SK-N-MC (cell line): ENCODE measurements at regions not wholly inside any gene's neighbourhood (a gene's known extent, or its start where the extent isn't known, plus 50 kb on each side); places are given as distances from the start of the nearest gene placed in this dataset.

Experiments
- DNase-seq: peaks from one replicate; pipeline ENCODE4 v3.0.0-alpha.2; 2011; ENCODE audit warnings: low read depth, low spot score
- H3K27ac ChIP-seq: fragments of 200-600 bp; sonication (generic); 2 replicates; pipeline ENCODE4 v1.5.1; 2016; ENCODE audit warnings: mixed run types
- H3K36me3 ChIP-seq: fragments of 200-600 bp; sonication (generic); 2 replicates; pipeline ENCODE4 v1.6.1; 2017; ENCODE audit warnings: antibody characterized with exemption, low read length, mixed read lengths; ENCODE audit not compliant: insufficient read depth
- H3K4me3 ChIP-seq: fragments of 200-600 bp; sonication (generic); 2 replicates; pipeline ENCODE4 v1.5.1; 2016
- H3K9ac ChIP-seq: fragments of 200-600 bp; sonication (generic); 2 replicates; pipeline ENCODE4 v1.8.0; 2017; ENCODE audit warnings: mixed run types, mixed read lengths; ENCODE audit not compliant: insufficient read length
- H3K9me3 ChIP-seq: fragments of 200-600 bp; sonication (generic); 2 replicates; pipeline ENCODE4 v1.6.1; 2017; ENCODE audit warnings: low read depth, mild to moderate bottlenecking, antibody characterized with exemption, low read length, moderate library complexity, mixed read lengths
- EZH2 ChIP-seq: fragments of 200-600 bp; sonication (generic); IDR thresholded peaks from one replicate; pipeline ENCODE4 v1.6.1; 2017; ENCODE audit warnings: antibody characterized with exemption
- FOXP2 ChIP-seq: optimal IDR thresholded peaks from 2 replicates; pipeline ENCODE3; 2011; ENCODE audit warnings: mild to moderate bottlenecking, moderate library complexity; ENCODE audit not compliant: insufficient read depth; ENCODE audit errors: extremely low read length, control extremely low read depth
- POLR2AphosphoS5 ChIP-seq: IDR thresholded peaks from 2 replicates; pipeline ENCODE4 v1.6.1; 2012; ENCODE audit warnings: mild to moderate bottlenecking, low read depth, low read length, borderline replicate concordance

GRCh38 chr11:24344222-24344621 is 152.6 kb upstream of the LUZP2 start:
- no peak for DNase-seq
- TF ChIP-seq EZH2 (no peak), POLR2AphosphoS5 (no peak), FOXP2 (no peak)
- H3K9ac ChIP-seq = no peak overlapping the region
- H3K36me3 ChIP-seq = no peaks in the 10 kb centered on the region
- no peak overlapping the region for H3K27ac ChIP-seq
- H3K9me3 ChIP-seq = no peaks in the 10 kb centered on the region
- no peak overlapping the region for H3K4me3 ChIP-seq

GRCh38 chr11:24348908-24349307 is 147.9 kb upstream of the LUZP2 start:
- H3K36me3 ChIP-seq = no peaks in the 10 kb centered on the region
- H3K27ac ChIP-seq = no peak overlapping the region
- H3K9me3 ChIP-seq = no peaks in the 10 kb centered on the region
- DNase-seq = no peak
- no peak overlapping the region for H3K4me3 ChIP-seq
- H3K9ac ChIP-seq = no peak overlapping the region
- TF ChIP-seq EZH2 (no peak), POLR2AphosphoS5 (no peak), FOXP2 (no peak)

GRCh38 chr11:24351179-24351578 is 145.7 kb upstream of the LUZP2 start:
- Histone ChIP-seq H3K27ac (no peak overlapping the region), H3K36me3 (no peaks in the 10 kb centered on the region), H3K4me3 (no peak overlapping the region), H3K9me3 (no peaks in the 10 kb centered on the region), H3K9ac (no peak overlapping the region)
- DNase-seq = no peak
- no peak for TF ChIP-seq EZH2
- no peak for TF ChIP-seq POLR2AphosphoS5
- no peak for TF ChIP-seq FOXP2

GRCh38 chr11:24356501-24356900 is 140.4 kb upstream of the LUZP2 start:
- Histone ChIP-seq H3K9me3 (no peaks in the 10 kb centered on the region), H3K36me3 (no peaks in the 10 kb centered on the region), H3K9ac (no peak overlapping the region), H3K4me3 (no peak overlapping the region), H3K27ac (no peak overlapping the region)
- DNase-seq = no peak
- no peak for TF ChIP-seq POLR2AphosphoS5
- TF ChIP-seq EZH2 = no peak
- TF ChIP-seq FOXP2 = no peak

- Histone ChIP-seq H3K9me3 (no peaks in the 10 kb centered on the region), H3K27ac (no peak overlapping the region)
These were observed 139.0 kb upstream of the LUZP2 start for GRCh38 chr11:24357620-24358410.

GRCh38 chr11:24372491-24372890 is 124.4 kb upstream of the LUZP2 start:
- DNase-seq = no peak
- Histone ChIP-seq H3K4me3 (no peak overlapping the region), H3K27ac (no peak overlapping the region), H3K9ac (no peak overlapping the region), H3K9me3 (no peaks in the 10 kb centered on the region), H3K36me3 (no peaks in the 10 kb centered on the region)
- no peak for TF ChIP-seq POLR2AphosphoS5
- no peak for TF ChIP-seq EZH2
- no peak for TF ChIP-seq FOXP2

More at GRCh38 chr11:24357620-24358410, 139.0 kb upstream of the LUZP2 start:
- TF ChIP-seq EZH2 (no peak), POLR2AphosphoS5 (no peak), FOXP2 (no peak)
- DNase-seq = no peak
- H3K36me3 ChIP-seq = no peaks in the 10 kb centered on the region
- H3K9ac ChIP-seq = no peak overlapping the region
- H3K4me3 ChIP-seq = no peak overlapping the region

- Histone ChIP-seq H3K27ac (no peak overlapping the region), H3K36me3 (no peaks in the 10 kb centered on the region), H3K9ac (no peak overlapping the region), H3K9me3 (no peaks in the 10 kb centered on the region), H3K4me3 (no peak overlapping the region)
- no peak for DNase-seq
- TF ChIP-seq FOXP2 = no peak
- TF ChIP-seq EZH2 = no peak
- no peak for TF ChIP-seq POLR2AphosphoS5
These were observed 123.3 kb upstream of the LUZP2 start for GRCh38 chr11:24373516-24373915.

- no peaks in the 10 kb centered on the region for H3K36me3 ChIP-seq
- H3K9me3 ChIP-seq = no peaks in the 10 kb centered on the region
- TF ChIP-seq FOXP2 (no peak), EZH2 (no peak), POLR2AphosphoS5 (no peak)
- no peak overlapping the region for H3K4me3 ChIP-seq
- no peak for DNase-seq
- H3K9ac ChIP-seq = no peak overlapping the region
- no peak overlapping the region for H3K27ac ChIP-seq
These were observed 121.5 kb upstream of the LUZP2 start for GRCh38 chr11:24375351-24375750.
